Smooth muscle cell (in vitro differentiated cells): ENCODE measurements at regions not wholly inside any gene's neighbourhood (a gene's known extent, or its start where the extent isn't known, plus 50 kb on each side); places are given as distances from the start of the nearest gene placed in this dataset.

Source experiments
- DNase-seq: peaks from one replicate; lab custom pipeline; 2025; ENCODE audit not compliant: unreplicated experiment; lab: John Stamatoyannopoulos, UW
- H2AFZ ChIP-seq: fragments of 200-600 bp; sonication (generic); 2 replicates; pipeline ENCODE4 v1.6.0; 2016; ENCODE audit warnings: antibody characterized with exemption, low read depth, mild to moderate bottlenecking
- H3F3A ChIP-seq: fragments of 200-600 bp; sonication (generic); 2 replicates; pipeline ENCODE4 v1.6.0; 2017; ENCODE audit warnings: antibody characterized with exemption, low read depth
- H3K27ac ChIP-seq: fragments of 200-600 bp; sonication (generic); 2 replicates; pipeline ENCODE4 v1.5.1; 2016; ENCODE audit warnings: low read depth, mild to moderate bottlenecking
- H3K27me3 ChIP-seq: fragments of 200-600 bp; sonication (generic); 2 replicates; pipeline ENCODE4 v1.6.1; 2016; ENCODE audit warnings: low read depth, mild to moderate bottlenecking
- H3K36me3 ChIP-seq: fragments of 200-600 bp; sonication (generic); 2 replicates; pipeline ENCODE4 v1.5.1; 2016; ENCODE audit warnings: low read depth
- H3K4me1 ChIP-seq: fragments of 200-600 bp; sonication (generic); 2 replicates; pipeline ENCODE4 v1.5.1; 2016; ENCODE audit warnings: low read depth
- H3K4me2 ChIP-seq: fragments of 200-600 bp; sonication (generic); 2 replicates; pipeline ENCODE4 v1.6.0; 2016; ENCODE audit warnings: mild to moderate bottlenecking
- H3K4me3 ChIP-seq: fragments of 200-600 bp; sonication (generic); 2 replicates; pipeline ENCODE4 v1.5.1; 2016; ENCODE audit warnings: mild to moderate bottlenecking
- H3K79me2 ChIP-seq: fragments of 200-600 bp; sonication (generic); 2 replicates; pipeline ENCODE4 v1.6.0; 2016; ENCODE audit warnings: low read depth, mild to moderate bottlenecking
- H3K9ac ChIP-seq: fragments of 200-600 bp; sonication (generic); 2 replicates; pipeline ENCODE4 v1.6.0; 2016; ENCODE audit warnings: low read depth
- H3K9me3 ChIP-seq: fragments of 200-600 bp; sonication (generic); replicated peaks from 2 replicates; pipeline ENCODE4 v1.5.1; 2016; ENCODE audit warnings: low read depth
- H4K20me1 ChIP-seq: fragments of 200-600 bp; sonication (generic); 2 replicates; pipeline ENCODE4 v1.6.0; 2016; ENCODE audit warnings: low read depth
- WGBS: methylation state at CpG from one replicate; pipeline ENCODE4 v1.1.7; 2016; ENCODE audit warnings: low lambda C conversion rate; 5-methylcytosine and 5-hydroxymethylcytosine counted together
- TF ChIP-seq, protein P1 (sequence below): fragments of 200-600 bp; sonication (generic); IDR thresholded peaks from 2 replicates; pipeline ENCODE4 v1.5.1; 2017; ENCODE audit warnings: borderline replicate concordance, mild to moderate bottlenecking, antibody characterized with exemption; ENCODE audit not compliant: insufficient read depth, poor library complexity, severe bottlenecking

GRCh38 chr15:39498629-39499028, 82.2 kb upstream of the THBS1 start:
- 62% methylated on average over 4 of the region's 4 CpGs for WGBS
- Histone ChIP-seq H3K4me1 (peaks cover 2% of the 10 kb centered on the region), H3K4me3 (no peak overlapping the region), H3K79me2 (no peaks in the 10 kb centered on the region), H4K20me1 (no peaks in the 10 kb centered on the region), H3F3A (peaks cover 14% of the 10 kb centered on the region), H3K27ac (no peak overlapping the region), H3K36me3 (no peaks in the 10 kb centered on the region), H3K27me3 (no peaks in the 10 kb centered on the region), H2AFZ (no peak overlapping the region), H3K4me2 (no peak overlapping the region), H3K9me3 (no peaks in the 10 kb centered on the region), H3K9ac (no peak overlapping the region)
- TF ChIP-seq, protein P1, sequence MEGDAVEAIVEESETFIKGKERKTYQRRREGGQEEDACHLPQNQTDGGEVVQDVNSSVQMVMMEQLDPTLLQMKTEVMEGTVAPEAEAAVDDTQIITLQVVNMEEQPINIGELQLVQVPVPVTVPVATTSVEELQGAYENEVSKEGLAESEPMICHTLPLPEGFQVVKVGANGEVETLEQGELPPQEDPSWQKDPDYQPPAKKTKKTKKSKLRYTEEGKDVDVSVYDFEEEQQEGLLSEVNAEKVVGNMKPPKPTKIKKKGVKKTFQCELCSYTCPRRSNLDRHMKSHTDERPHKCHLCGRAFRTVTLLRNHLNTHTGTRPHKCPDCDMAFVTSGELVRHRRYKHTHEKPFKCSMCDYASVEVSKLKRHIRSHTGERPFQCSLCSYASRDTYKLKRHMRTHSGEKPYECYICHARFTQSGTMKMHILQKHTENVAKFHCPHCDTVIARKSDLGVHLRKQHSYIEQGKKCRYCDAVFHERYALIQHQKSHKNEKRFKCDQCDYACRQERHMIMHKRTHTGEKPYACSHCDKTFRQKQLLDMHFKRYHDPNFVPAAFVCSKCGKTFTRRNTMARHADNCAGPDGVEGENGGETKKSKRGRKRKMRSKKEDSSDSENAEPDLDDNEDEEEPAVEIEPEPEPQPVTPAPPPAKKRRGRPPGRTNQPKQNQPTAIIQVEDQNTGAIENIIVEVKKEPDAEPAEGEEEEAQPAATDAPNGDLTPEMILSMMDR: no peak
- DNase-seq: no peak

DNA sequence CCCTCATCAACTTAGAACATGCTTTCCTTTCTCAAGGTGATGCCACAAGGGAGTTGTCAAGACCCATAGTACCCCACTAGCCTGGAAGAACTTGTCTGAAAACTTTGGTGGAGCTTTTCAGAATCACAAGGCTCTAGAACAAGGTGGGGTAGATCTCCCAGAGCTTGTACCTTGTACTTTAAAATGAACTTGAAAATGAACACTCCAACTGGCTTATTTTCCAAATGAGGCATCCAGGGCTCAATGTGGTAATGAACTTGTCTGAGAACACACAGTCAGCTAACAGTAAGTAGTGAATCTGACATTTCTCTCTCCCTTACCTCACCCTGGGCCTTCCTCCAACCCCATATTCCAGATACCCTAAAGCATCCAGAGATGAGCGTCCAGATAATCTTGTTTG, 81.8 kb upstream of the THBS1 start:
- WGBS: 88% methylated on average over 1 of the region's 1 CpG
- Histone ChIP-seq H3K4me2 (no peak overlapping the region), H3K27me3 (no peaks in the 10 kb centered on the region), H3K36me3 (no peaks in the 10 kb centered on the region), H3F3A (peaks cover 17% of the 10 kb centered on the region), H3K4me1 (peaks cover 2% of the 10 kb centered on the region), H3K27ac (no peak overlapping the region), H3K79me2 (no peaks in the 10 kb centered on the region), H4K20me1 (no peaks in the 10 kb centered on the region), H3K9ac (no peak overlapping the region), H2AFZ (no peak overlapping the region), H3K4me3 (no peak overlapping the region), H3K9me3 (no peaks in the 10 kb centered on the region)
- DNase-seq: no peak
- TF ChIP-seq, protein P1: no peak

DNA sequence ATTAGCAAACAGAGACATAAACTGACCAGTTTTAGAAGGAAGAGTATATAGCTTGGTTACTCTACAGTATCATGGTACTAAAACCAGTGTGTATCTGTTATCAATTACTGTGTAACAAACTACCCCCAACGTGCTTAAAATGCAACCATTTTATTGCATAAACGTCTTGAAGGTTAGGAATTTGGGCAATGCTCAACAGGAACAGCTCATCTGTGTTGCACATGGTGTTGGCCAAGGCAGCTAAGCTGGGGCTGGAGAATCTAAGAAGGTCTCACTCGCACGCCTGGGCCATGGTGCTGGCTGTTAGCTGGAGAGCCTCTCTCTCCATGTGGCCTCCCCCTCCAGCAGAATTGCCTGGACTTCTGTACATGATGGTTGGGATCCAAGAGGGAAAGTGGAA, 81.2 kb upstream of the THBS1 start:
- 86% methylated on average over 4 of the region's 4 CpGs for WGBS

More for the DNA sequence above, 81.2 kb upstream of the THBS1 start:
- TF ChIP-seq, protein P1: no peak
- no peaks in the 10 kb centered on the region for H3K36me3 ChIP-seq
- H3K4me2 ChIP-seq: no peak overlapping the region
- H3K27ac ChIP-seq: no peak overlapping the region
- H3K4me1 ChIP-seq: peaks cover 2% of the 10 kb centered on the region
- H3K4me3 ChIP-seq: no peak overlapping the region
- no peak overlapping the region for H2AFZ ChIP-seq
- no peaks in the 10 kb centered on the region for H3K79me2 ChIP-seq
- no peak for DNase-seq
- no peak overlapping the region for H3K9ac ChIP-seq
- no peaks in the 10 kb centered on the region for H4K20me1 ChIP-seq
- peaks cover 18% of the 10 kb centered on the region for H3F3A ChIP-seq
- no peaks in the 10 kb centered on the region for H3K9me3 ChIP-seq
- H3K27me3 ChIP-seq: no peaks in the 10 kb centered on the region
